ENCODE measurements at regions not wholly inside any gene's neighbourhood (a gene's known extent, or its start where the extent isn't known, plus 50 kb on each side); places are given as distances from the start of the nearest gene placed in this dataset.
A peak's percentile ranks its signal among the peaks of the same experiment; 100 is the strongest.

- intact Hi-C loops (cut with micrococcal nuclease) = no loop called here
- ATAC-seq (no peak), DNase-seq (no peak)
Measured at GRCh38 chr14:55951341-55952206, 166.6 kb upstream of the PELI2 start.

- DNase-seq (no peak), ATAC-seq (no peak)
- intact Hi-C loops (cut with micrococcal nuclease) = no loop called here
Measured at GRCh38 chr14:55954108-55954507, 164.1 kb upstream of the PELI2 start.

- ATAC-seq = no peak
- DNase-seq = no peak
- intact Hi-C loops (cut with micrococcal nuclease) = no loop called here
Measured at GRCh38 chr14:55955175-55955574, 163.0 kb upstream of the PELI2 start.

- DNase-seq = no peak
- no peak for ATAC-seq
- intact Hi-C loops (cut with micrococcal nuclease) = no loop called here
Measured at GRCh38 chr14:55957950-55958349, 160.3 kb upstream of the PELI2 start.

GRCh38 chr14:55963295-55963694 is 154.9 kb upstream of the PELI2 start:
- no peak for ATAC-seq
- intact Hi-C loops (cut with micrococcal nuclease) = no loop called here
- no peak for DNase-seq

- intact Hi-C loops (cut with micrococcal nuclease) = no loop called here
- DNase-seq (no peak), ATAC-seq (no peak)
Measured at GRCh38 chr14:55964091-55964490, 154.1 kb upstream of the PELI2 start.

- ATAC-seq (no peak), DNase-seq (no peak)
- intact Hi-C loops (cut with micrococcal nuclease) = no loop called here
Measured at GRCh38 chr14:55964821-55965220, 153.4 kb upstream of the PELI2 start.

- intact Hi-C loops (cut with micrococcal nuclease) = no loop called here
- ATAC-seq = no peak
- no peak for DNase-seq
Measured at GRCh38 chr14:55965851-55966250, 152.4 kb upstream of the PELI2 start.

GRCh38 chr14:55968741-55969140 is 149.5 kb upstream of the PELI2 start:
- intact Hi-C loops (cut with micrococcal nuclease) = no loop called here
- ATAC-seq (no peak), DNase-seq (no peak)

- no peak for ATAC-seq
- intact Hi-C loops (cut with micrococcal nuclease) = no loop called here
Measured at GRCh38 chr14:55973285-55973800, 144.9 kb upstream of the PELI2 start.

GRCh38 chr14:55973911-55974630 is 144.1 kb upstream of the PELI2 start:
- ATAC-seq = no peak
- intact Hi-C loops (cut with micrococcal nuclease) = no loop called here
- no peak for DNase-seq

More at GRCh38 chr14:55973285-55973800, 144.9 kb upstream of the PELI2 start:
- DNase-seq = no peak

- intact Hi-C loops (cut with micrococcal nuclease) = no loop called here
- ATAC-seq = no peak
- DNase-seq = no peak
Measured at GRCh38 chr14:55975281-55975910, 142.8 kb upstream of the PELI2 start.

GRCh38 chr14:55976219-55976618 is 142.0 kb upstream of the PELI2 start:
- intact Hi-C loops (cut with micrococcal nuclease) = no loop called here
- peak; percentile 64 for ATAC-seq
- DNase-seq = no peak

- ATAC-seq (peak; percentile 45), DNase-seq (no peak)
- intact Hi-C loops (cut with micrococcal nuclease) = no loop called here
Measured at GRCh38 chr14:55976655-55977054, 141.6 kb upstream of the PELI2 start.

- intact Hi-C loops (cut with micrococcal nuclease) = no loop called here
- ATAC-seq = peak; percentile 48
- DNase-seq = no peak
Measured at GRCh38 chr14:55977392-55978150, 140.6 kb upstream of the PELI2 start.

- no peak for DNase-seq
- ATAC-seq = no peak
- intact Hi-C loops (cut with micrococcal nuclease) = no loop called here
Measured at GRCh38 chr14:55979096-55979495, 139.1 kb upstream of the PELI2 start.

- ATAC-seq (no peak), DNase-seq (no peak)
- intact Hi-C loops (cut with micrococcal nuclease) = no loop called here
Measured at GRCh38 chr14:55979781-55980180, 138.4 kb upstream of the PELI2 start.

GRCh38 chr14:55980970-55981369 is 137.2 kb upstream of the PELI2 start:
- no peak for DNase-seq
- intact Hi-C loops (cut with micrococcal nuclease) = no loop called here
- ATAC-seq = no peak

GRCh38 chr14:55986069-55986468 is 132.1 kb upstream of the PELI2 start:
- no peak for DNase-seq
- intact Hi-C loops (cut with micrococcal nuclease) = no loop called here
- ATAC-seq = no peak
